Endothelial cell of umbilical vein (primary cell): ENCODE measurements at regions not wholly inside any gene's neighbourhood (a gene's known extent, or its start where the extent isn't known, plus 50 kb on each side); places are given as distances from the start of the nearest gene placed in this dataset.

Experiments
- BruUV-seq: library from RNA; stranded (reverse); fragments of 400-500 nt; replicated peaks from 2 replicates; lab custom pipeline; 2021; lab: Mats Ljungman, UMichigan
- CTCF ChIA-PET: fragments of 300-600, 350-600 bp; sonication (Branson Sonifier 250); formaldehyde crosslinking; loops from one replicate; lab custom pipeline; 2021; ENCODE audit warnings: antibody characterized with exemption, inconsistent platforms; lab: Charles Lee
- POLR2A ChIA-PET: fragments of 300-600, 350-600 bp; sonication (Branson Sonifier 250); formaldehyde crosslinking; loops from one replicate; lab custom pipeline; 2021; ENCODE audit warnings: antibody characterized with exemption, inconsistent platforms; lab: Charles Lee
- DNase-seq: peaks from one replicate; pipeline ENCODE4 v3.0.0-alpha.2; 2011; ENCODE audit warnings: low read depth, low spot score
- FAIRE-seq: peaks from 2 replicates; lab custom pipeline; 2011; peaks lifted over from hg19 to GRCh38; lab: Jason Lieb, UNC
- H2AFZ ChIP-seq: 2 replicates; pipeline ENCODE4 v1.6.0; 2012; ENCODE audit warnings: low read depth, low read length, control low read depth, inconsistent platforms
- H3K27ac ChIP-seq: 2 replicates; pipeline ENCODE4 v1.5.1; 2011; ENCODE audit warnings: low read depth, mild to moderate bottlenecking, control low read depth, low read length, moderate library complexity; ENCODE audit not compliant: insufficient read depth
- H3K27me3 ChIP-seq, 2 experiments: 2 replicates each; pipeline versions ENCODE4 v1.6.0 to v1.6.1; 2011; ENCODE audit warnings: low read length in 2 of 2, mixed read lengths in 1 of 2; ENCODE audit not compliant: control insufficient read depth in 2 of 2, insufficient read depth in 2 of 2
- H3K36me3 ChIP-seq, 2 experiments: 2 replicates in 1 of 2; 3 replicates in 1 of 2; pipeline ENCODE4 v1.5.1; 2011; ENCODE audit warnings: low read length in 2 of 2, mild to moderate bottlenecking in 1 of 2, moderate library complexity in 1 of 2; ENCODE audit not compliant: control insufficient read depth in 2 of 2, insufficient read depth in 2 of 2; ENCODE audit errors: extremely low read depth in 1 of 2
- H3K4me1 ChIP-seq: 3 replicates; pipeline ENCODE4 v1.5.1; 2011; ENCODE audit warnings: mild to moderate bottlenecking, low read length; ENCODE audit not compliant: control insufficient read depth, insufficient read depth; ENCODE audit errors: extremely low read depth
- H3K4me2 ChIP-seq: 2 replicates; pipeline ENCODE4 v1.6.1; 2011; ENCODE audit warnings: low read length, control low read depth, mixed read lengths; ENCODE audit not compliant: insufficient read depth
- H3K4me3 ChIP-seq, 3 experiments: fragments of 200-600 bp in 1 of 3; sonication (generic), shearing (Covaris generic) in 1 of 3; replicated peaks in 1 of 3; 2 replicates each; pipeline ENCODE4 v1.5.1; 2011 to 2016; ENCODE audit warnings: control low read depth in 3 of 3, low read length in 3 of 3, mild to moderate bottlenecking in 2 of 3, inconsistent platforms in 1 of 3, low read depth in 1 of 3, moderate library complexity in 1 of 3; ENCODE audit not compliant: insufficient read depth in 1 of 3
- H3K79me2 ChIP-seq: 2 replicates; pipeline ENCODE4 v1.6.0; 2012; ENCODE audit warnings: low read length, inconsistent platforms; ENCODE audit not compliant: control insufficient read depth, insufficient read depth
- H3K9ac ChIP-seq: replicated peaks from 2 replicates; pipeline ENCODE3; 2011; ENCODE audit warnings: low read length, control low read depth; ENCODE audit not compliant: insufficient read depth; ENCODE audit errors: extremely low read depth
- H3K9me1 ChIP-seq: replicated peaks from 3 replicates; pipeline ENCODE4 v1.6.0; 2011; ENCODE audit warnings: mild to moderate bottlenecking, low read length; ENCODE audit not compliant: control insufficient read depth, insufficient read depth; ENCODE audit errors: extremely low read depth
- H3K9me3 ChIP-seq: replicated peaks from 2 replicates; pipeline ENCODE4 v1.5.1; 2012; ENCODE audit warnings: low read length, inconsistent platforms; ENCODE audit not compliant: control insufficient read depth, insufficient read depth
- H4K20me1 ChIP-seq: replicated peaks from 2 replicates; pipeline ENCODE3; 2011; ENCODE audit warnings: mild to moderate bottlenecking, low read length; ENCODE audit not compliant: control insufficient read depth, insufficient read depth; ENCODE audit errors: extremely low read depth
- EZH2 ChIP-seq: IDR thresholded peaks from 2 replicates; pipeline ENCODE4 v1.6.1; 2012; ENCODE audit warnings: borderline replicate concordance, low read depth, mild to moderate bottlenecking, moderate library complexity, low read length, inconsistent platforms; ENCODE audit not compliant: severe bottlenecking
- FOS ChIP-seq: IDR thresholded peaks from 2 replicates; pipeline ENCODE4 v1.6.1; 2011; ENCODE audit warnings: mild to moderate bottlenecking, low read length, moderate library complexity, borderline replicate concordance; ENCODE audit not compliant: insufficient read depth
- JUN ChIP-seq: IDR thresholded peaks from 2 replicates; pipeline ENCODE4 v1.6.1; 2011; ENCODE audit warnings: borderline replicate concordance, low read depth; ENCODE audit not compliant: insufficient read length, insufficient read depth
- POLR2A ChIP-seq: IDR thresholded peaks from 2 replicates; pipeline ENCODE4 v1.6.1; 2012; ENCODE audit warnings: low read depth, mild to moderate bottlenecking, control low read depth, low read length
- dilution Hi-C: fragments of 300-500 bp; cut with MboI; formaldehyde crosslinking; loops from one replicate; pipeline ENCODE4 v1.15.0; 2019; ENCODE audit warnings: low sequenced_read_pairs; ENCODE audit not compliant: extremely low pct_ligation_motif_present
- intact Hi-C: fragments of 100-400 bp; cut with micrococcal nuclease; formaldehyde crosslinking; loops from one replicate; pipeline ENCODE4 v1.10.0; 2022
- TF ChIP-seq, protein P1 (sequence below): IDR thresholded peaks from 2 replicates; pipeline ENCODE4 v1.6.1; 2011; ENCODE audit not compliant: insufficient read depth, insufficient read length
- TF ChIP-seq, protein P2 (sequence below), 2 donors: IDR thresholded peaks; 1 replicate in 1 of 2; 2 replicates in 1 of 2; pipeline ENCODE4 v1.5.1; 2011; ENCODE audit warnings: low read length in 2 of 2, mild to moderate bottlenecking in 2 of 2, moderate library complexity in 2 of 2, control low read depth in 1 of 2, inconsistent platforms in 1 of 2, low read depth in 1 of 2; ENCODE audit not compliant: insufficient read depth in 1 of 2; ENCODE audit errors: extremely low read depth in 1 of 2

DNA sequence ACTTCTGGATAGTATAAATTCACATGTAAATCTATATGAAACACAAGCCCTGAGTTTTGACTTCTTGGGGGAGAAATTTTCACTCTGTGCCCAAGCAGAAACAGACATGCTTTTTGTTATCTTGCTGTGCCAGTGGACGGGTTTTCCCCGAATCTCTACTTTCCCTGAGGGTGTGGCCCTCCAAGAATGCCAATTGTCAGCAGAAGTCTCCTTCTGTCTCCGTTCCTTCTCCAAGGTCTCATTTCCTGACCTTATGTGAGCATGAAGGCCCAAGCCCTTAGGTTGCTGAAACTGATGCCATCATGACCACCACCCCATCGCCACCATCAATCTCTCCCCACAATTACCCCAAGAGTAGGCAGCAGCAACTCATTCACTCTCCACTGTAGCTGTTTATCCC is 253.8 kb downstream of the XXYLT1 start:
- no peaks in the 10 kb centered on the region for H3K9me1 ChIP-seq
- POLR2A ChIA-PET: no interaction called here
- no peak overlapping the region for H3K9ac ChIP-seq
- CTCF ChIA-PET: no interaction called here
- intact Hi-C loops: no loop called here
- no peaks in the 10 kb centered on the region for H3K36me3 ChIP-seq
- BruUV-seq: no TSS peak
- FAIRE-seq (no peak), DNase-seq (no peak)
- dilution Hi-C loops: no loop called here
- no peaks in the 10 kb centered on the region for H3K9me3 ChIP-seq
- no peak overlapping the region for H3K27ac ChIP-seq
- H3K4me1 ChIP-seq: peaks cover 35% of the 10 kb centered on the region
- H3K4me2 ChIP-seq: no peak overlapping the region
- TF ChIP-seq JUN (no peak), POLR2A (no peak), EZH2 (no peak), FOS (no peak)
- TF ChIP-seq, protein P1, sequence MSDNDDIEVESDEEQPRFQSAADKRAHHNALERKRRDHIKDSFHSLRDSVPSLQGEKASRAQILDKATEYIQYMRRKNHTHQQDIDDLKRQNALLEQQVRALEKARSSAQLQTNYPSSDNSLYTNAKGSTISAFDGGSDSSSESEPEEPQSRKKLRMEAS: no peak
- TF ChIP-seq, protein P2, sequence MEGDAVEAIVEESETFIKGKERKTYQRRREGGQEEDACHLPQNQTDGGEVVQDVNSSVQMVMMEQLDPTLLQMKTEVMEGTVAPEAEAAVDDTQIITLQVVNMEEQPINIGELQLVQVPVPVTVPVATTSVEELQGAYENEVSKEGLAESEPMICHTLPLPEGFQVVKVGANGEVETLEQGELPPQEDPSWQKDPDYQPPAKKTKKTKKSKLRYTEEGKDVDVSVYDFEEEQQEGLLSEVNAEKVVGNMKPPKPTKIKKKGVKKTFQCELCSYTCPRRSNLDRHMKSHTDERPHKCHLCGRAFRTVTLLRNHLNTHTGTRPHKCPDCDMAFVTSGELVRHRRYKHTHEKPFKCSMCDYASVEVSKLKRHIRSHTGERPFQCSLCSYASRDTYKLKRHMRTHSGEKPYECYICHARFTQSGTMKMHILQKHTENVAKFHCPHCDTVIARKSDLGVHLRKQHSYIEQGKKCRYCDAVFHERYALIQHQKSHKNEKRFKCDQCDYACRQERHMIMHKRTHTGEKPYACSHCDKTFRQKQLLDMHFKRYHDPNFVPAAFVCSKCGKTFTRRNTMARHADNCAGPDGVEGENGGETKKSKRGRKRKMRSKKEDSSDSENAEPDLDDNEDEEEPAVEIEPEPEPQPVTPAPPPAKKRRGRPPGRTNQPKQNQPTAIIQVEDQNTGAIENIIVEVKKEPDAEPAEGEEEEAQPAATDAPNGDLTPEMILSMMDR (IDR thresholded peaks at IDR 0.05; ENCODE audit: extremely low read depth in 1 of 2, insufficient read depth in 1 of 2, low read depth in 1 of 2, low read length in 2 of 2): no peak
- no peaks in the 10 kb centered on the region for H3K27me3 ChIP-seq
- H4K20me1 ChIP-seq: no peaks in the 10 kb centered on the region
- no peak overlapping the region for H2AFZ ChIP-seq
- no peaks in the 10 kb centered on the region for H3K79me2 ChIP-seq
- no peak overlapping the region for H3K4me3 ChIP-seq
